Nephron (organoid): ENCODE measurements at regions not wholly inside any gene's neighbourhood (a gene's known extent, or its start where the extent isn't known, plus 50 kb on each side); places are given as distances from the start of the nearest gene placed in this dataset.
A peak's percentile ranks its signal among the peaks of the same experiment; 100 is the strongest.
"Not testable (repeated sequence)": the region's sequence is repeated elsewhere in the genome, so short reads cannot be mapped to it uniquely, and the experiment has no call there.

ENCODE experiments used
- H3K27ac Mint-ChIP-seq, 3 experiments: 2 replicates each; pipeline ENCODE4 v1.8.0; 2020; ENCODE audit warnings: mixed read lengths in 3 of 3, mild to moderate bottlenecking in 2 of 3, moderate library complexity in 1 of 3
- H3K27me3 Mint-ChIP-seq: 2 replicates; pipeline ENCODE4 v1.8.0; 2021; ENCODE audit warnings: low read depth, mild to moderate bottlenecking, moderate library complexity, mixed read lengths
- H3K36me3 Mint-ChIP-seq: 2 replicates; pipeline ENCODE4 v1.8.0; 2020; ENCODE audit warnings: low read depth, mixed read lengths
- H3K4me1 Mint-ChIP-seq: 2 replicates; pipeline ENCODE4 v1.8.0; 2020; ENCODE audit warnings: mixed read lengths
- H3K4me3 Mint-ChIP-seq, 3 experiments: 2 replicates each; pipeline ENCODE4 v1.8.0; 2020; ENCODE audit warnings: mild to moderate bottlenecking in 3 of 3, mixed read lengths in 3 of 3, moderate library complexity in 2 of 3
- H3K9me3 Mint-ChIP-seq: 2 replicates; pipeline ENCODE4 v1.8.0; 2020; ENCODE audit warnings: mixed read lengths
- CTCF ChIP-seq, 3 experiments: fragments of 200-600 bp; sonication (generic); IDR thresholded peaks; one replicate each; pipeline ENCODE4 v1.5.0; 2021; ENCODE audit warnings: antibody characterized with exemption in 3 of 3; ENCODE audit not compliant: unreplicated experiment in 3 of 3

- Mint-ChIP-seq H3K4me1 (no peaks in the 10 kb centered on the region), H3K4me3 (no peak overlapping the region), H3K27me3 (peaks cover 12% of the 10 kb centered on the region)
Measured at GRCh38 chr17:27958708-27959381, 65.7 kb upstream of the LYRM9 start.

GRCh38 chr17:27959382-27959709, 66.2 kb upstream of the LYRM9 start:
- Mint-ChIP-seq H3K9me3 (no peaks in the 10 kb centered on the region), H3K4me1 (no peaks in the 10 kb centered on the region), H3K27ac (peak overlapping the region in 1 of 3 experiments; percentile 35), H3K36me3 (no peaks in the 10 kb centered on the region), H3K4me3 (no peak overlapping the region), H3K27me3 (peaks cover 12% of the 10 kb centered on the region)
- TF ChIP-seq CTCF (IDR thresholded peaks at IDR 0.05; ENCODE audit: unreplicated experiment in 3 of 3) = no peak

More at GRCh38 chr17:27958708-27959381, 65.7 kb upstream of the LYRM9 start:
- no peak for TF ChIP-seq CTCF (IDR thresholded peaks at IDR 0.05; ENCODE audit: unreplicated experiment in 3 of 3)
- H3K27ac Mint-ChIP-seq = peak overlapping the region in 1 of 3 experiments; percentile 35
- no peaks in the 10 kb centered on the region for H3K36me3 Mint-ChIP-seq
- H3K9me3 Mint-ChIP-seq = no peaks in the 10 kb centered on the region

GRCh38 chr17:27960183-27960849, 67.2 kb upstream of the LYRM9 start:
- TF ChIP-seq CTCF (IDR thresholded peaks at IDR 0.05; ENCODE audit: unreplicated experiment in 3 of 3) = no peak
- Mint-ChIP-seq H3K27me3 (peaks cover 8% of the 10 kb centered on the region), H3K4me3 (no peak overlapping the region), H3K27ac (no peak overlapping the region), H3K9me3 (no peaks in the 10 kb centered on the region), H3K36me3 (no peaks in the 10 kb centered on the region), H3K4me1 (no peaks in the 10 kb centered on the region)

GRCh38 chr17:27962581-27962980, 69.4 kb upstream of the LYRM9 start:
- not testable (repeated sequence) for H3K27ac Mint-ChIP-seq, H3K4me3 Mint-ChIP-seq, H3K9me3 Mint-ChIP-seq, H3K27me3 Mint-ChIP-seq, H3K4me1 Mint-ChIP-seq, H3K36me3 Mint-ChIP-seq

- Mint-ChIP-seq H3K27me3 (peaks cover 3% of the 10 kb centered on the region), H3K36me3 (no peaks in the 10 kb centered on the region), H3K4me1 (no peaks in the 10 kb centered on the region), H3K27ac (peak overlapping the region; percentile 63 to 90 (median 81)), H3K4me3 (peak overlapping the region in 1 of 3 experiments; percentile 6), H3K9me3 (no peaks in the 10 kb centered on the region)
- no peak for TF ChIP-seq CTCF (IDR thresholded peaks at IDR 0.05; ENCODE audit: unreplicated experiment in 3 of 3)
Measured at GRCh38 chr17:27965224-27965623, 72.1 kb upstream of the LYRM9 start.

- Mint-ChIP-seq H3K27ac (no peak overlapping the region), H3K36me3 (no peaks in the 10 kb centered on the region), H3K4me1 (no peaks in the 10 kb centered on the region), H3K9me3 (no peaks in the 10 kb centered on the region), H3K27me3 (no peaks in the 10 kb centered on the region), H3K4me3 (no peak overlapping the region)
- TF ChIP-seq CTCF (IDR thresholded peaks at IDR 0.05; ENCODE audit: unreplicated experiment in 3 of 3) = no peak
Measured at GRCh38 chr17:27968206-27968732, 74.2 kb upstream of the NLK start.
